ENCODE measurements at regions not wholly inside any gene's neighbourhood (a gene's known extent, or its start where the extent isn't known, plus 50 kb on each side); places are given as distances from the start of the nearest gene placed in this dataset.

- no peak for ATAC-seq
- Histone ChIP-seq H3K27me3 (no peaks in the 10 kb centered on the region), H3K9me3 (no peaks in the 10 kb centered on the region), H3K4me3 (no peak overlapping the region), H3K36me3 (no peaks in the 10 kb centered on the region), H3K4me1 (peaks cover 28 to 32% of the 10 kb centered on the region in 2 donors), H3K27ac (peak overlapping the region in 2 of 4 donors; percentile 17 to 25)
- in situ Hi-C loops (cut with MboI; ENCODE audit: low sequenced_read_pairs in 4 of 4) = no loop called here
- TF ChIP-seq CTCF (IDR thresholded peaks at IDR 0.05 in 4 of 5, conservative IDR thresholded peaks at IDR 0.05 in 1 of 5) = no peak
- intact Hi-C loops (cut with DNase I; ENCODE audit: low total_unique reads) = no loop called here
- DNase-seq = no peak
Measured at GRCh38 chr11:94717667-94718066, 50.5 kb upstream of the AMOTL1 start.
